ENCODE measurements at regions not wholly inside any gene's neighbourhood (a gene's known extent, or its start where the extent isn't known, plus 50 kb on each side); places are given as distances from the start of the nearest gene placed in this dataset.

DNA sequence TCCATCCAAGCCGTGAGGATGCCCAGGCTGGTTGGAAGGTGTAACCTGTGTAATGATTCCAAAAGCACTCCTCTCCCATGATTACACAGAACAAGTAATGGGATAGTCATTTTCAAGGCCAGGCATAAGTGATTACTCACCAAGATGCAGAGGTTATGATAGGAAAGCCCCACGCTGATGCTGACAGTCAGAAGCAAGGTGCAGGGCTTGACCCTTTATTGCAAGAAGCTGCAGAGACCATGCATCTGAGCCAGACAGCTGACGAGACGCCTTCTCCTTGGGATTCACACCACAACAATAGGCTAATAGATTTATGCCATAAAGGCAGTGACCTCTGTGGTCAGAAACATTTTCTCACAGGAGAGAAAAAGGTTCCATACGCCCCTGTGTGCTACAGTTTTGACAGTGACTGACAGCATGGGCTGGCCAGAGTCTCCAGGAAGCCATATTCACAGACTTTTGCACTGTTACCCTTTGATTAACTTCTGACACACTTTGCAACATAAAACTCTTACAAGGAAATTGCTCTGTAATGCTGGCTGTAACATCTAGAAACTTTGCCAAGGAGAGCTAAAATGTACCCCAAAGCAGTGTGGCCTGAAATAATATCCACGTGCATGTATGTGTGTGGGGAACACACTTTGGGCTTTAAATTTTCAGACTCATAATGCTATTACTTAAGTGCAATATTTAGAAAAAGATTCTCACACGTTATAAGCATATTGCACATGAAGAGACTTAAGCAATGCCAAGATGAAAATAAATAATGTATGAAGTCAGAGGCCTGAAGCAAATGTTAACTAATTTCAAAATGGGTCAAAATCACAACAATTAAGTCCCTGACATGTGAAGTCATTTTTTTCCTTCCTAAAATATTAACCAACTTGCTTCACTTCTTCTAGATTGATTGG is 1079.0 kb upstream of the TENM4 start:
- DNase-seq (ENCODE audit: low spot score) = no peak

DNA sequence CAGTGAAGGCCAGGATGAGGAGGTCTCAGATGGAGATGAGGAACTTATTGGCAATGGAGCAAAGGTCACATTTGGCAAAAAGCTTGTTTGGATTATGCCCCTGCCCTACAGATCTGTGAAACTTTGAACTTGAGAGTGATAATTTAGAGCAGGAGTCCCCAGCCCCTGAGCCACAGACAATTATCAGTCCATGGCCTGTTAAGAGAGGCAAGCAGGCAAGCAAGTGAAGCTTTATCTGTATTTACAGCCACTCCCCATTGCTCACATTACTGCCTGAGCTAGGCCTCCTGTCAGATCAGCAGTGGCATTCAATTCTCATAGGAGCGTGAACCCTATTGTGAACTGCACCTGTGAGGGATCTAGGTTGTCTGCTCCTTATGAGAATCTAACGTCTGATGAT is 1076.9 kb upstream of the TENM4 start:
- no peak for DNase-seq (ENCODE audit: low spot score)

DNA sequence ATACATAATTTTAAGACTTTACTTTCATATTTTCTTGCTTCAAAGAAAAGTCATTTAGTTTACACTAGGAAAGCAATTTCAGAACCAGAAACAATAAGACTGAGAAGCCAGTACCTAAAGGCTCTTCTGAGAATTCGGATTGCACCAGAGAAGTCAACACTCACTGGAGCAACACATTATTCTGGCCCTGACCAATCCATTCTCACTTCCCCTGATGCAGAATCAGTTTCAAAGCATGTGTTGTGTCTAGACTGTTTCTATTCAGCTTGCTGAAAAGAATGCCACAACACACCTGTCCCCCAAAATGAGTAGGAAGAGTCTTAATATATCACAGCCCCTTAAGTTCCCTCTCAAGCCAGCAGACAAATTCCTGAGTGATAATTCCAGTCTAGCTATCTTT is 1074.3 kb upstream of the TENM4 start:
- DNase-seq (ENCODE audit: low spot score) = no peak

DNA sequence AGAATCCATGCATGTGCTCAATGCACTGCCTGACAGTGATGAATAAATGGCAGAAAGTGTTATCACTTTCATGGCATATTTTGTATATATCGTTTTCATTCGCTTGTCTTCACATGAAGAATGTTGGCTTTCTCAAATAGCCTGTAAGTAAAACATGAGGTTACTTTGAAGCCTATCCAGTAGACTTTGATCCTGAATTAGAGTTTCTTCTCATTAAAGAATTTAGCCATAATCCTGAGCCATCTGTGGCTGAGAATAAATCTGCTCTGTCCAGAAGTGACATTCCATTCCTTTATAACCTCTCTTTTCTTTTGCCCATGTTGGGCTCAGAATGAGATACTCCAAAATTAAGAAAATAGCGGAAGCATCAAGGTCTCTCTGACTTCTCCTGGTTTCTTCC is 1071.7 kb upstream of the TENM4 start:
- DNase-seq (ENCODE audit: low spot score) = no peak

DNA sequence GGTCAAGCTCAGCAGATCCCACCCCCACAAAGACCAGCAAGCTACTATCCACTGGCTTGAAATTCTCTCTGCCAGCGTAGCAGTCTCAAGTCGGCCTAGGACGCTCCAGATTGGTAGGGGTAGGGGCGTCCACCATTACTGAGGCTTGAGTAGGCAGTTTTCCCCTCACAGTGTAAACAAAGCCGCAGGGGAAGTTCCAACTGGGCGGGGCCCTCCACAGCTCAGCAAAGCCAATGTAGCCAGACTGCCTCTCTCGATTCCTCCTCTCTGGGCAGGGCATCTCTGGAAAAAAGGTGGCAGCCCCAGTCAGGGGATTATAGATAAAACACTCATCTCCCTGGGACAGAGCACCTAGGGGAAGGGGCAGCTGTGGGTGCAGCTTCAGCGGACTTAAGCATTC is 1064.9 kb upstream of the TENM4 start:
- DNase-seq (ENCODE audit: low spot score) = no peak

DNA sequence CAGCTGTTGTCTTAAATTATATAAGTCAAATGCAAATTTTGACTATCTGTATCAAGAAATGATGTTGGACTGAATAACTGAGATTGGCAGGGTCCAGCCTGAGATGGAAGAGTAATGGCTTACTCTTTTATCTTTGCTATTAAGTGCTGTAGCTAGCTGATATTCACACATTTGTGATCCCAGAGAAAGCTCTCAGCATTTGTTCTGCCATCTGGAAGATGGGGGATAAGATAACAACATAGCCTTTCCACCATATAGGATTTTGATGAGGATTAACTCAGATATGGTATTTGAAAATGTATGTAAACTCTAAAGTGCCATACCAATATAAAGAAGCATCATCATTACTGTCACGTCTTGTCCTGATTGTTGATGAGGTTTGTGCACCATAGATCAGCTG is 1063.2 kb upstream of the TENM4 start:
- DNase-seq (ENCODE audit: low spot score) = no peak

DNA sequence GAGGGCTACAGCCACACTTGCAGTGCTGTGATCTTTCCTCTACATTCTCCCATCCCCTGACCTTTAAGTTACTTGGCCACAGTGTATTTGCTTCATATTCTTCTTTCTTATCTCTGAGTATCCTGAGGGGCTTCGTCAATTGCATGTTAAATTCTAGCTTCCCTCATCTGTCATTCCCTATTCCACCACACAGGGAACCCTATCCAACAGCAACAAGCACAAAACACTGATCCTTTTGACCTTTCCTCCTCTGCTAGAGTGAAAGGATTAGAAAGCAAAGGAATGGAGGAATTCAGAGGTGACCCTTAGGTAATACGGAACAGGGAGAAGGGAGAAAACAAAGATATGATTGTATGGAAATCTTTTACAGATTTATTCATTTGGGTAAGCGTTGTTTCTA is 1061.7 kb upstream of the TENM4 start:
- DNase-seq (ENCODE audit: low spot score) = no peak

DNA sequence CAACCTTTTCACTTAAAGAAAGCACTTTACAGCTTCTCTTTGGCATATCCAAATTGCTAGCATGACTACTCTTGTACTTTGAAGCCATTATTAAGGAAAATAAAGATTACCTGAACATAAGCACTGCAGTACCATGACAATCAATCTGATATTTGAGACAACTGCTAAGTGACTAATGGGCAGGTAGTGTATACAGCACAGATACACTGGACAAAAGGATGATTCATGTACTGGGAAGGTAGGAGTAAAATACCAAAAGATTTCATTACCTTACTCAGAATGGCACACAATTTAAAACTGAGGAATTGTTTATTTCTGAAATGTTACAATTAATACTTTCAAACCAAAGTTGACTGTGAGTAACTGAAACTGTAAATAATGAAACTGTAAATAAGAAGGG is 1054.3 kb upstream of the TENM4 start:
- DNase-seq (ENCODE audit: low spot score) = no peak

DNA sequence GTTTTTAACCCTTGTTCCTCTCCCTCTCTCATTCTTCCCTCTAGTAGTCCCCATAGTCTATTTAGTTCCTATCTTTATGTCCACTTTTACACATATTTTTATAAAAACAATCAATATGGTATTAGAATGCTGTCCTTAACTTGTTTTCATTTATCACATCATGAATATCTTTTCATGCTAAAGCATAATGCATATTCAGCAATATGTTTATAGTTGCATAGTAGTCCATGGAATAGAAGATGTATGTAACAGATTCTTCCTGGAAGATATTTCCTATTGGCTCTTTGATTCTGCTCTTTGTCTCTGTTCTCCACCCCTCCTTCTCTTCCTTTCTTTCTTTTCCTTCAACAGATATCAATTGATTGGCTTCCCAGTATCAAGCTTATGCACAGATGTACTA is 1047.1 kb upstream of the TENM4 start:
- DNase-seq (ENCODE audit: low spot score) = no peak

DNA sequence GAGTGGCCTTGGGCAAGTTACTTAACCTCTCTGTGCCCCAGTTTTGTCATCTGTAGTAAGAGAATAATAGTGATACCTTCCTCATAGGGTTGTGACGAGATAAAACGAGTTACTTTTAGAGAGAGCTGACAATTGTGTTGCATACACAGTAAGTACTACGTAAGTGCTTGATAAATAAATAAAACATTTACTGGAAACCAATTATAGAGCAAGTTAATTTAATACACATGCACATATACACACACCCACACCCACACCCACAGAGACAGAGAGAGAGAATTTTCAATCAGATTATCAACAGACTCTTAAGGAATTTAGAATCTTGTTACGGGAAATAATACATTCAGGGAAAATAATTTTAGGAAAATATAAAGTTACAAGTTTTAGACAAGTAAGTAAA is 1045.8 kb upstream of the TENM4 start:
- DNase-seq (ENCODE audit: low spot score) = no peak

DNA sequence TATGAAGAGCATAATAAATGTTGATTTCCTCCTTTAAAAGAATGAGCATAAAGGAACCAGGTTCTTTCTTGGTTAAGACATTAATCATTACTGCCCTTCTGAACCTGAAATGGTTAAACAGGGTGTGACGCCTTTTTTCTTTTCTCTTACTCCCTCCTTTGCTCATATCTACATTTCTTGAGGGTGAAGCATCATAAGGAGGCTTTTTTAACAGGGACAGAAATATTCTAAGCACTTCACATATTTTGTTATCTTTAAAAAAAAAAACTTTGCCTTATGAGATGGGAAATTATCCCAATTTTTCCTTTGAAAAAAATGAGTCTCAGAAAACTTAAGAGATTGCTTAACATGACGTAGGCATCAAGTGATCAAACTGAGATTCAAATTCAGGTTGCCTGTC is 1036.3 kb upstream of the TENM4 start:
- no peak for DNase-seq (ENCODE audit: low spot score)

DNA sequence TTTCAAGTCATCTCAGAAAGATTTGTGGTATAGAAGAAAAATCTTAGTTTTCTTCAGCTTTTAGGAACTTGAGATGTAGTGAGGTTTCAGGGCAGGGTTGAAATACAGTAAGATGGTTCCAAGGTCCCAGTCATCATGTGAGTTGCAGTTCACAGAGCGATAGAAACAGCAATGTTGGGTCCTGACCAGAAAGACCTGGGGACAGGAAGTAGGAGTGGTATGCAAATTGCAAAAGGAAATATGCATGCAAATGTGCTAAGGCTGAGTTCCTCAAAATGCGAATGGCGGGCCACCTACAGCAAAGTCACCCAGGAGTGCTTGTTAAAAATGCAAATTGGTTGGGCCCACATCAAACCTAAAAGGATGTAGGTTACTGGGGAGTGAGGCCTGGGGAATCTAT is 1032.7 kb upstream of the TENM4 start:
- no peak for DNase-seq (ENCODE audit: low spot score)

DNA sequence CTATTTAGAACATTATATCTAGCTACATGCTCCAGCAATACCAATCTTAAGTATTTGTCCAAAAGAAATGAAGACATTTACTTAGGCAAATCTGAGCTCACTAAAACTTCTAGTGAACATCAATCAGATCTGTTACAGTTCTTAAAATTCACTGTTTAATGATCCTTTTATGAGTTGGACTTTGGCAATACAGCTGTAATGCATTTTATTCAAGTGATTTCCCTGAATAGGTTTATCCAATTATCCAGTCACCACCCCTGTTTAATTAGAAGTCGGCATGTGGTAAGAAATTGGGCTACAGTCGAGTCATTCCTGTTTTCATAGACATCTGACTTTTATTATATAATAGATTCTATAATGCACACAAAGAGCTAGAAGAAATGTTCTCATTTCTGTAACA is 1029.0 kb upstream of the TENM4 start:
- no peak for DNase-seq (ENCODE audit: low spot score)

DNA sequence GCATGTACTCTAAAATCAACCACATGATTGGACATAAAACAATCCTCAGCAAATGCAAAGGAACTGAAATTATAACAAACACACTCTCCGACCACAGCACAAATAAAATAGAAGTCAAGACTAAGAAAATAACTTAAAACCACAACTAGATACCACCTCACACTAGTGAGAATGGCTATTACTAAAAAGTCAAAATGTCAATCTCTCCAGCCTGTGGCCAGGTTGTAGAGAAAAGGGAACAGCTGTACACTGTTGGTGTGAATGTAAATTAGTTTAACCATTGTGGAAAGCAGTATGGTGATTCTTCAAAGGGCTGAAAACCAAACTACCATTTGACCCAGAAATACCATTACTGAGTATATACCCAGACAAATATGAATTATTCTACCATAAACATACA is 1025.7 kb upstream of the TENM4 start:
- no peak for DNase-seq (ENCODE audit: low spot score)

DNA sequence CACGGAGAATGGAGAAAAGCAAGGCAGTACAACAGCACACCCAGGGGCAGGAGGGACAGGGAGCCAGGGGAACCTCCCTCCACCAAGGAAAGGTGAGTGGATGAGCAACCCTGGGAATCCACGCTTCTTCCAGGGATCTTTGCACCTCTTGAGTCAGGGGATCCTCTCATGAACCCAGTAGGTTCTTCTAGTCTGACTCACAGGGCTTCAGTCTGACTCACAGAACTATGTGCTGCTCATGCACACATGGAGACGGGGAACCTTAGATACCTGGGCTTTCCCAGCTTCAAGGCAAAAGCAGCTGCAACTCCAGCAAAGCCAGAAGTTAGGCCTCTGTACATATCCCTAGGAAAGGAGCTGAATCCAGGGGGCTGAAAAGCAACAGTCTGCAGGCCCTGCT is 1021.4 kb upstream of the TENM4 start:
- DNase-seq (ENCODE audit: low spot score) = no peak

DNA sequence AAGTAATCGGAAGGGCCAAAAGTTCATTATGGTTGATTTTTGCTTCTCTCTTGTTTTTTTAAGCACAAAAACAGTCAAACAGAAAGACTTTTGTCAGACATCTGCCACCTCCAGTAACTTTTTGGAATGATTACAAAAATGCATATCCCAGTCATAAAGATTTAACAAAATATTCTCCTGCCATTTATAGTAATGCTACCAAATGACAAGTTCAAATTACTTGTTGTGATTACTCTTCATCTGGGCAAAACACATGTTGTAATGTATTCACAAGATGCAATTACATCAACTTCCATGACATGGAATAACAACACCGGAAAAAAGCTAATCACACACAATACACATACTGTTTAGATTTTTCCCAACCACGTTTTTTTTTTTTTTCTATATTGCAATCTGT is 1017.5 kb upstream of the TENM4 start:
- DNase-seq (ENCODE audit: low spot score) = no peak

DNA sequence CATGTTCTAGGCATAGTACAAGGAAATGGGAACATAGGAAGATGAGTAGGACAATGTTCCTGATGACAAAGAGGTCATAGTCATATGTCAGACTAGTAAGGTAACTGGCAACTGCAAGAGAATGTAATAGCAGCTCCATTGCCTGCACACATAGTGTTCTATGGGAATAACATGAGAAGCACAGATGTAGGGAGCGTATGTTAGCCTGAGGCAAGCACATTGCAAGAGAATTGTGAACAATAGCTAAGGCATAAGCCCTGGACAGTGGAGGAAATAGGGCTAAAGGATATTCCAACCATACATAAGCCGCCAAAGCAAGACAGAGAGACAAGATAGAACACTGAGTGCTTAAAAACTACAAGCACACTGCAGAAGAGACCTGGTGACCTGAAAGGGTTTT is 1017.0 kb upstream of the TENM4 start:
- no peak for DNase-seq (ENCODE audit: low spot score)

DNA sequence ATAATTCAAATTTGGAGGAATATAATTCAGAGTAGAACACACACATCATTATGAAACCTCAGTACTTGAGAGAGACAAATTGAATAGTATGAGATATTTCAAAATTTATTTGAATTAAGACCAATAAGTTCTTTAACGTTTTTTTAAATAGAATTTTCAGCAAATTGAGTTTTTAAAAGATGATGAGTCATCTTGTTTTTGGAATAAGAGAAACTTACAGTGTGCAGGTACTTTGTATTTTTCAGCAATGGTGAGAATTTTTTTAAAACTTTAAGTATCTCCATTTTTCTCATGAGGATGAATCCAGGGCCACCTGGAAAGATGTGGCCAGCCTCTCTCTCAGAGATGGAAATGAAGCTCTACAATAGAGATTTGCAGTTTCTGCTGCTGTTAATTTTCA is 1015.0 kb upstream of the TENM4 start:
- no peak for DNase-seq (ENCODE audit: low spot score)

DNA sequence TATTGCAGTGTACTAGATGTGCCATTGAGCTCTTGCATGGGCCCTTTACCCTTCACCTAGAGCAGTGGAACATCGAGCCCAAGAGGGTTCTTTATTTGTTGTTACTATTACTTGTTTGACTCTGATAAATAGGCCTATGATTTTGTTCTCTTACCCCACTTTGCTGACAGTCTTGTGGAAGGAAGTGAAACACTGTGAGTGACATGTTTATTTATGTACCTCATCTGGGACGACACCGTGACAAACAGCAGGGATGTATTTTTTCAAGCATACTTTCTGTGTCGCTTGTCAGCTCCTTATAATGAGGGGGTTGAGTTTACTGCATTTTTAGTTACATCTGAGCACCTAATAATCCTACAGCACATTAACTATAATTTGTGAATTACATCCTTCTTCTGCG is 1010.3 kb upstream of the TENM4 start:
- DNase-seq (ENCODE audit: low spot score) = no peak

DNA sequence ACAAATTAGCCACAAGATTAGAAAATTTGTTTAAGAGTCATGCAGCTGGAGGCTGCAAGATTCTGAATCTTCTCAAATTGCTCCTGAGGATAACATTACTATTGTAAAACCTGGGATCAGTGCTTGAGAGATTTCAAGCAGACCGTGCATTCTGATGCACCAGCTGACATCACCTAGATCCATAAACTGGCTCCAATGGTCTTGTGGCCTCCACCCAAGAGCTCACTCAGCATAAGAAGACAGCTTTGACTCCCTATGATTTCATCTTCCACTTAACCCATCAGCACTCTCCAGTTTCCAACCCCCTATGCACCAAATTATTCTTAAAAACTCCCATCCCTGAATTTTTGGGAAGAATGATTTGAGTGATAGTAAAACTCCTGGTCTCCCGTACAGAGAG is 1007.9 kb upstream of the TENM4 start:
- DNase-seq (ENCODE audit: low spot score) = no peak

DNA sequence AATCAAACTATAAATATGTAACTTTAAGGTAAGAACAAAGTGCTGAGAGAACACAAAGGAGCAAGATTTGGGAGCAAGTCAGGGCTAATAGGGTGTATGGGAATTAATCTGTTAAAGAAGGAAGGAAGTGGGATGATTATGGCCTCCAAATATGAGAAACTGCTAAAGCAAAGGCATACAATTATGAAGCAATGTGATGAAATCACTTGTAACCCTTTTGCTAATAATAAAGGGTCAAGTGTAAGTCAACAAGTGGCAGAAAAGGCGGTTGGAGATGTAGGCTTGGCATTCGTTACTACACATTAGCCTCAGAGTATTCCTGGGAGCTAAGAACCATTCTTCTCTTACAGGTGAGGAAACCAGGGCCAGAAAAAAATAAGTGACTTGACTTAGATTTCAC is 1002.3 kb upstream of the TENM4 start:
- no peak for DNase-seq (ENCODE audit: low spot score)

DNA sequence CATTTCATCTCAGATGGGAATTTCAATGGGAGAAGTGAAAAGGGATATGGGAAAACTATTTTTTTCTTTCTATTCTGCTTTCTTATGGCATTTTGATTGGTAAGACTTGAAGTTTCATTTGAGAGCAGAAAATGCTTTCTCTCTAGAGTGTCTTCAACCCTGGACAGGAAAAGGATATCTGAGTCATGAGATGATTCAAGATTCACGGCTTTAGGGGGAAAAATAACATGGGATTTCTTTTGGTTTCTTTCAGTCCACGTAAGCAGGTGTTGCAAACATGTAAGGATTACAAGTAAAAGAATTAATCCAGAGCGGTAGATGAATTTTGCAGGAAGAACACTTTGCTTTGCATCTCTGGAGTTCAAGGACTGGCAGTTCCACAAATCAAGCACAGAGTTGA is 1001.0 kb upstream of the TENM4 start:
- DNase-seq (ENCODE audit: low spot score) = no peak

DNA sequence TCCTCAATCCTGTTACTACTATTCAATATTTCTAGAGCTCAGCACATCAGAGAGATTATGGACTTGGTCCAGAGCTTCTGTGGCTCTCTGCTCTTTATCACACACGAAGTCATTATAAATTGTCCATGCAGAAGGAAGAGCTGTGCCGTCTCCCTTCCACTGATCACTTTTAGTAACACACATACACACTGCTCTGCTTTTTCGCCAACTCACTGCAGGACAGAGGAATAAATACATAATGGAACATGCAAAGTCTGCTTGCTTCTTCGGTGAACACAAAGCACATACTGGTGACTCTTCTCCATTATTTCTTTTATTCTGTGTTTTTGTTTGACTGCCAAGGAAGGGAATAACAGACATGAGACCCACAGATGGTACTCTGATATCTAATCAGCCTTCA is 1000.0 kb upstream of the TENM4 start:
- no peak for DNase-seq (ENCODE audit: low spot score)

DNA sequence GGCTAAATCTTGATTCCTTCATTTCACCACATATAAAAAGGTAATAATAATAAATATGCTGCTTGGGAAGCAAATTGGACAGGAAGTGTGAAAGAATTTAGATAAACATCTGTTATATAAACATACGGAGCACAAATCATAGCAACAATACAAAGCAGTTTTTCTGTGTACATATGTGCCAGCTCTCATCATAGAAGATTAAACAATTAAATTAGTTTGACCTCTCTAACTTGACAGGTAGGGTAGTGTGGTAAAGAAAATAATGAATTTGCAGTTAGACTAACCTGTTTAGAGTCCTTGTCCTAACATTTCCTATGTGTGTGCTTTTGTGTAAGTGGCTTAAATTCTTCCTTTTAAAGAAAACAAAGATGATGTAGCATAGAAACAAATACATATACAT is 995.7 kb upstream of the TENM4 start:
- no peak for DNase-seq (ENCODE audit: low spot score)

All from germinal center (tissue), 1 donor.